Jurkat, Clone E6-1 (cell line): ENCODE measurements at regions not wholly inside any gene's neighbourhood (a gene's known extent, or its start where the extent isn't known, plus 50 kb on each side); places are given as distances from the start of the nearest gene placed in this dataset.
"Not testable (repeated sequence)": the region's sequence is repeated elsewhere in the genome, so short reads cannot be mapped to it uniquely, and the experiment has no call there.

Experiments used
- DNase-seq: peaks from one replicate; pipeline ENCODE4 v3.0.0-alpha.2; 2011; ENCODE audit warnings: low read depth, low spot score
- H3K4me3 ChIP-seq: 2 replicates; pipeline ENCODE4 v1.5.1; 2011; ENCODE audit warnings: mild to moderate bottlenecking, low read length, control low read depth, moderate library complexity

- DNase-seq = no peak
- H3K4me3 ChIP-seq = no peak overlapping the region
These were observed 203.2 kb downstream of the LAS1L start for GRCh38 chrX:65331371-65331770.

DNA sequence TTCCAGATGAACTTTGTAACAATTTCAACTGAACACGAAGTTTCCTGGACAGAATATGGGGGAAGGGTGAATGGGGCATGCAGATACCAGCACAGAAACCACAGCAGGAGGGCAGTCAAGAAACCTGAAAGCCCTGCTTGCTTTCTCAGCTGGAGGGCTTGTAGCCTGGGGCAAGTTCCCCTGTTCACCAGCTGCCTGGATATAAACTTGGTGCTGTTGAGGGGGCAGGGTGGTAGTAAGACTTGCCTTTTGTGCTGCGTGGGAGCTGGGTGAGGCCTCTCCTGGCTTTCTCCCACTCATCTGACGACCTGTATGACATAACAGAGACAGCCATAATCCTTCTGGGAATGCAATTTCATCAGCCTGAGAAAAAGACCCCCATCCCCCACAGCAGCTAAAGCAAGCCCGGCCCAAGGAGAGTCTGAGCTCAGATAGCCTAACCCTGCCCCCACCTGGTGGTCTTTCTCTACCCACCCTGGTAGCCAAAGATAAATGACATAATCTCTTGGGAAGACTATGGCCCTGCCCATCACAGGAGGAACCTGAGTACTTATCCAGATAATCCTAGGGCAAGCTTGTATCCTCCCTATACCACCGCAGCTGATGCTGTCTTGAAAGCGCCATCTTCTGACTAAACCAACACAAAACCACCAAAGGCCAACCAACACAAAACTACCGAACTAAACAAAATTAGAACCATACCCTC lies 234.3 kb downstream of the LAS1L start:
- peak; percentile 24 for DNase-seq
- H3K4me3 ChIP-seq = no peak overlapping the region

GRCh38 chrX:65282905-65283304 lies 251.7 kb downstream of the LAS1L start:
- not testable (repeated sequence) for DNase-seq, H3K4me3 ChIP-seq

DNA sequence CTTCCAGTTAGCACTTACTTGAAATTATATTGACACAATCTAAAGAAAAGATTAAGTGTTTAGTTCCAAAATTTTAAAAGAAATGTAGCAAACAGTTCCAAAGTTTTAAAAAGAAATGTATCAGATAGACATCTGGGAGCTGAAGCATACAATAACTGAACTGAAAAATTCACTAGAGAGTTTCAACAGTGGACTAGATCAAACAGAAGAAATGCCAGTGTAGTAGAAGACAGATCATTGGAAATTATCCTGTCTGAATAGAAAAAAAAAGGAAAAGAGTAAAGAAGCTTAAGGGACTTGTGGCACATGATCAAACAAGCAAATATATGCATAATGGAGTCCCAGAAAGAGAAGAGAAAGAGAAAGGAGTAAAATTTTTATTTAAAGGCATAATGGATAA lies 261.4 kb downstream of the LAS1L start:
- no peak for DNase-seq
- no peak overlapping the region for H3K4me3 ChIP-seq

DNA sequence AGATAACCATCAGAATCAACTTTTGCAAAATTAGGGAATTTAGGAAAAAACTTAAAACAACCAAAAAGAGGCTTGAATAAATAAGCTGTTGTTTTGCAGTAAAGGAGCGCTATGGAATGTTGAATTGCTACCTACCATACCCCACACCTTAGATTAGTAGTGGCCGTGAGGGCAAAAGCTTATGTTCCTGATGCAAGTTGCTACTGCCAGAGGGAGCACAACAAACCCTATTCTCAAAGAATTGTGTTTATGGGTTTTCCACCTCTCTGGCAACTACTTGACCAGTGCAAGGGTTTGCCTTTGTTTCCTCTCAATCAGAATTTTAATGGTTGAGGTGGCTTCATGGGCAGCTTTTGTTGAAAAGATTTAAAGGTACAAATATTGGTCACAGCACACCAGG lies 268.1 kb downstream of the LAS1L start:
- no peak for DNase-seq
- no peak overlapping the region for H3K4me3 ChIP-seq

GRCh38 chrX:65253817-65254216 lies 277.6 kb upstream of the ZC4H2 start:
- DNase-seq = no peak
- H3K4me3 ChIP-seq = no peak overlapping the region

DNA sequence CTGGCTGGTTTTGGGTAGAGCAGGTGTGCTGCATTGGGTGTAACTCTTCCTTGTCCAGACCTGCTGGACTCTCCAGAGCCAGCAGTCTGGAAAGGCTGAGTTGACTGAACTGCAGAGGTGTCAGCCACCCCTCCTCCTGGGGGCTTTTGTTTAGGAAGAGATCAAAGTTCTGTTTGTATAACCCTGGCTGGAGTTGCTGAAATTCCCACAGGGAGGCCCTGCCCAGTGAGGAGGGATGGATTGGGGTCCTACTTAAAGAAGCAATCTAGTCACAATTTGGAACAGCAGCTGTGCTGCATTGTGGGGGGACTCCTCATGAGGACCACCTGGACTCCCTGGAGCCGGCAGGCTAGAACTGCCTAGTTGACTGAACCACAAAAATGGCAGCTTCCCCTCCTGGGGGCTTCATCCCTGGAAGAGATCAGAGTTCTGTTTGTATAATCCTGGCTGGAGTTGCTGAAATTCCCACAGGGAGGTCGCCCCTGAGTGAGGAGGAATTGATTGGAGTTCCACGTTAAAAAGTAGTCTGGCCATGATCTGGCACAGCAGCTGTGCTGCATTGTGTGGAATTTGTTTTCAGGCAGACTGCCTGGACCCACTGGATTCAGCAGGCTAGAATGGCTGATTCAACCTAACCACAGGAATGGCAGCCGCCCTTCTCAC lies 264.9 kb upstream of the ZC4H2 start:
- no peak for DNase-seq
- H3K4me3 ChIP-seq = no peak overlapping the region

- DNase-seq = no peak
- H3K4me3 ChIP-seq = no peak overlapping the region
These were observed 227.3 kb upstream of the ZC4H2 start for GRCh38 chrX:65203545-65203944.

- DNase-seq = no peak
These were observed 220.6 kb upstream of the ZC4H2 start for GRCh38 chrX:65196758-65197360.

GRCh38 chrX:65195621-65196020 lies 219.4 kb upstream of the ZC4H2 start:
- no peak overlapping the region for H3K4me3 ChIP-seq
- DNase-seq = no peak

More at GRCh38 chrX:65196758-65197360, 220.6 kb upstream of the ZC4H2 start:
- no peak overlapping the region for H3K4me3 ChIP-seq

DNA sequence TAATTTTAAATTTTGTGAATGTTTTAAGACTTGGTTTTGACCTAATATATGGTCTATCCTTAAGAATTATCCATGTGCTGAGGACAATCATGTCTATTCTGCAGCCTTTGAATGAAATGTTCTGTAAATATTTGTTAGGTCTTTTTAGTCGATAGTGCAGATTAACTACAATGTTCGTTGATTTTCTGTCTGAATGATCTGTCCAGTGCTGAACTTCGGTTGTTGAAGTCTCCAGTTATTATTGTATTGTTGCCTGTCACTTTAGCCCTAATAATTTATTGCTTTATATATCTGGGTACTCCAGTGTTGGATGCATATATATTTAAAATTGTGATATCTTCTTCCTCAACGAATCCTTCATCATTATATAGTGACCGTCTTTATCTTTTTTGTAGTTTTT lies 218.3 kb upstream of the ZC4H2 start:
- DNase-seq = no peak
- H3K4me3 ChIP-seq = no peak overlapping the region

DNA sequence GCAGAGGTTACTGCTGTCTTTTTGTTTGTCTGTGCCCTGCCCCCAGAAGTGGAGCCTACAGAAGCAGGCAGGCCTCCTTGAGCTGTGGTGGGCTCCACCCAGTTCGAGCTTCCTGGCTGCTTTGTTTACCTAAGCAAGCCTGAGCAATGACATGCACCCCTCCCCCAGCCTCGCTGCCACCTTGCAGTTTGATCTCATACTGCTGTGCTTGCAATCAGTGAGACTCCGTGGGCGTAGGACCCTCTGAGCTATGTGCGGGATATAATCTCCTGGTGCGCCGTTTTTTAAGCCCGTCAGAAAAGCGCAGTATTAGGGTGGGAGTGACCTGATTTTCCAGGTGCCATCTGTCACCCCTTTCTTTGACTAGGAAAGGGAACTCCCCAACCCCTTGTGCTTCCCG lies 187.1 kb upstream of the ZC4H2 start:
- H3K4me3 ChIP-seq = not testable (repeated sequence)

GRCh38 chrX:65148232-65148631 lies 172.0 kb upstream of the ZC4H2 start:
- no peak for DNase-seq

More for the DNA sequence above, 187.1 kb upstream of the ZC4H2 start:
- DNase-seq = peak; percentile 21

GRCh38 chrX:65136424-65136823 lies 160.2 kb upstream of the ZC4H2 start:
- no peak overlapping the region for H3K4me3 ChIP-seq
- DNase-seq = no peak

More at GRCh38 chrX:65148232-65148631, 172.0 kb upstream of the ZC4H2 start:
- no peak overlapping the region for H3K4me3 ChIP-seq

- peak overlapping the region; percentile 25 for H3K4me3 ChIP-seq
- peak; percentile 88 for DNase-seq
These were observed 151.6 kb upstream of the ZC4H2 start for GRCh38 chrX:65127842-65128241.

- H3K4me3 ChIP-seq = no peak overlapping the region
- no peak for DNase-seq
These were observed 122.6 kb upstream of the ZC4H2 start for GRCh38 chrX:65098851-65099250.

DNA sequence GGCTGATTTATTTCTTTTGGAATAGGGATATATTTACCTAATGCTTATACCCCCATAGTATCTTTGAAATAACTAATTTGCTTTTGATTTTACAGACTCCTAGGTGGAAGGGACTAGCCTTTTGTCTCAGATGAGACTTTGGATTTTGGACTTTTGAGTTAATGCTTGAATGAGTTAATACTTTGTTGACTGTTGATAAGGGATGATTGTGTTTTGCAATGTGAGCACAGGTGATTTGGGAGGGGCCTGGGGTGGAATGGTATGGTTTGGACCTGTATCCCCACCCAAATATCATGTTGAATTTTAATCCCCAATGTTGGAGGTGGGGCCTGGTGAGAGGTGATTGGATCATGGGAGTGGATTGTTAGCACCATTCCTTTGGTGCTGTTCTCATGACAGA lies 117.4 kb upstream of the ZC4H2 start:
- no peak for DNase-seq
- no peak overlapping the region for H3K4me3 ChIP-seq

DNA sequence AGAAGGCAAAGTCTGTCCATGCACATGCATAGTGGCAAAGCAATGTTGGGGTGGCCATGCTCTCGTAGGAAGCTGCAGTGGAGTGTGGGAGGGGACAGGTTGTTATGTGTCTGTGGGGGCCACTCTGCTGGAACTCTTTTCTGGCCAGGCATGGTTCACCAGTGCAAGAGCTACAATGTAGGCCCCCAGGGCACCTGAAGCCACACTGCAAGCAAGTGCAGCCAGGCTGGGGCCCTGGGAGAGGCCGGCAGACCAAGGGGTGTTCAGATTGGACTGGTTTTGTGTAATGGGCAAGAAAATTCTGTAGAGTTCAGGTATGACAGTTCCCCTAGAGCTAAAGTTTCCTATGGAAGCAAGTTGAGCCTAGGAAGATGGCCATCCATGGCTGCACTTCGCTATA lies 97.0 kb upstream of the ZC4H2 start:
- no peak overlapping the region for H3K4me3 ChIP-seq
- no peak for DNase-seq

DNA sequence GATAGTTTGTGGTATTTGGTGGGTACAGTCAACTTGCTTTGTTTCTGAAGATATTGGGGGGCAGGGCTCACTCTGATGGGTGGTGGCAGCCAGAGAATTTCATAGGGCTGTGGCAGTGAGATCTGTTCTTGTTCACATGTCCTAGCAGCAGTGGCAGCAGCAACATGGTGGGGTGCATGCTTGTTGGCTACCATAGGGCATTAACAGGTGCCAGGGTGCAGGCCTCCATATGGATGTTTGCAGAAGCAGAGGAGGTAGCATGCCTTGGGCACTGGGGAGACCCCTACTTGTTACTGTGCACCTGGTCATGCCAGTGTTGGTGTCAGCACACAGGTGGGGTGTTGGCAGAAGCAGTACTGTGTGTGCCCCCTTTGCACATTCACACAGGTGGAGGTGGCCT lies 96.3 kb upstream of the ZC4H2 start:
- DNase-seq = no peak
- H3K4me3 ChIP-seq = no peak overlapping the region

DNA sequence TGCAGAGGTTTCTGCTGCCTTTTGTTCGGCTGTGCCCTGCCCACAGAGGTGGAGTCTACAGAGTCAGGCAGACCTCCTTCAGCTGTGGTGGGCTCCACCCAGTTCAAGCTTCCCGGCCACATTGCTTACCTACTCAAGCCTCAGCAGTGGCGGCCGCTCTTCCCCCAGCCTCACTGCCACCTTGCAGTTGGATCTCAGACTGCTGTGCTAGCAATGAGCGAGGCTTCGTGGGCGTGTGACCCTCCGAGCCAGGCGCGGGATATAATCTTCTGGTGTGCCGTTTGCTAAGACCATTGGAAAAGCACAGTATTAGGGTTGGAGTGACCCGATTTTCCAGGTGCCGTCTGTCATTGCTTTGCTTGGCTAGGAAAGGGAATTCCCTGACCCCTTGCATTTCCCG lies 82.4 kb upstream of the ZC4H2 start:
- not testable (repeated sequence) for DNase-seq, H3K4me3 ChIP-seq
